ENCODE measurements at regions not wholly inside any gene's neighbourhood (a gene's known extent, or its start where the extent isn't known, plus 50 kb on each side); places are given as distances from the start of the nearest gene placed in this dataset.

- no peak for TF ChIP-seq CTCF (IDR thresholded peaks at IDR 0.05; ENCODE audit: insufficient read depth, low read length, poor library complexity, severe bottlenecking)
- TF ChIP-seq EZH2phosphoT487 (conservative IDR thresholded peaks at IDR 0.05; ENCODE audit: low read length), result no peak
Observed at GRCh38 chr14:41087056-41087455, 519.6 kb upstream of the LRFN5 start.
